Cardiac fibroblast (primary cell): ENCODE measurements at regions not wholly inside any gene's neighbourhood (a gene's known extent, or its start where the extent isn't known, plus 50 kb on each side); places are given as distances from the start of the nearest gene placed in this dataset.
"Not testable (repeated sequence)": the region's sequence is repeated elsewhere in the genome, so short reads cannot be mapped to it uniquely, and the experiment has no call there.

Experiments
- DNase-seq, 2 donors: peaks; one replicate each; pipeline versions ENCODE4 v3.0.0 to v3.0.0-alpha.2; 2010; ENCODE audit warnings: low read depth in 2 of 2
- H3K4me3 ChIP-seq, 2 donors: replicated peaks in 1 of 2; 1 replicate in 1 of 2; 2 replicates in 1 of 2; pipeline ENCODE4 v1.5.1; 2011; ENCODE audit warnings: low read depth in 2 of 2, low read length in 2 of 2, mild to moderate bottlenecking in 2 of 2, moderate library complexity in 1 of 2
- TF ChIP-seq, protein P1 (sequence below): IDR thresholded peaks from one replicate; pipeline ENCODE4 v1.5.1; 2011; ENCODE audit warnings: low read depth, mild to moderate bottlenecking, low read length, inconsistent platforms

DNA sequence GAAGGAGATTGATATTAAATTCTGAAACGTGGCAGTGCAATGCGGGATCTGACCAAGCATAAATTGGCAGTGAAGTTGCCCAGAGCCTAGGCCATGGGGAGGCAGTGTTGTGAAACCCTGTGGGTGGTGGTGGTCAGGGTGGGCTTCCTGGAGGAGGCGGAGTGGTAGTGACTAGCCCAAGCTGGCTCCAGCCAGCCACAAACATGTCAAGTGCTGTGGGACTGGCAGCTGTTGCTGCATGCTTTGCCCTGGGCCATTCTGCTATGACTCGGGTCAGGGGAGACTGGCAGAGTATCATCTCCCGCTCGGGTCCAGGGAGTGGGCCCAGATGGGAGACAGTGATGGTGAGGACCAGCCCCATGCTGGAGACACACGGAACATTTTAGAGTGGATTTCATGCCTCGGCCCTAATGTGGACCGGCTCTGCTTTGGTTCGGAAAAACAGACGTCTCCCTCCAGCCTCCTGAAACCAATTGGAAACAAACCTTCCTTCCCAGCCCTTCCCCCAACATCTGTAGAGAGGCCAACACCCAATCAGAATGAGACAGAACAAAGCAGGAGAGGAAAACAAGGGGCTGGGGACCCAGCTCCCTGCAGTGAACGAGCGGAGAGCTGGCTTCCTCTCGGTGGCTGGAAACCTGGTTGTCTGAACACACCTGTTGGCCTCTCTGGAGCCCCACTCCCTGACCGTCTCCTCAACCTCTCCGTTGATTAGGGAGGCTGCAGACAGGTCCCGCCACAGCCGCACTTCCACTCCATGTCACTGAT, 58.2 kb downstream of the TMEM270 start:
- H3K4me3 ChIP-seq = no peak overlapping the region
- TF ChIP-seq, protein P1, sequence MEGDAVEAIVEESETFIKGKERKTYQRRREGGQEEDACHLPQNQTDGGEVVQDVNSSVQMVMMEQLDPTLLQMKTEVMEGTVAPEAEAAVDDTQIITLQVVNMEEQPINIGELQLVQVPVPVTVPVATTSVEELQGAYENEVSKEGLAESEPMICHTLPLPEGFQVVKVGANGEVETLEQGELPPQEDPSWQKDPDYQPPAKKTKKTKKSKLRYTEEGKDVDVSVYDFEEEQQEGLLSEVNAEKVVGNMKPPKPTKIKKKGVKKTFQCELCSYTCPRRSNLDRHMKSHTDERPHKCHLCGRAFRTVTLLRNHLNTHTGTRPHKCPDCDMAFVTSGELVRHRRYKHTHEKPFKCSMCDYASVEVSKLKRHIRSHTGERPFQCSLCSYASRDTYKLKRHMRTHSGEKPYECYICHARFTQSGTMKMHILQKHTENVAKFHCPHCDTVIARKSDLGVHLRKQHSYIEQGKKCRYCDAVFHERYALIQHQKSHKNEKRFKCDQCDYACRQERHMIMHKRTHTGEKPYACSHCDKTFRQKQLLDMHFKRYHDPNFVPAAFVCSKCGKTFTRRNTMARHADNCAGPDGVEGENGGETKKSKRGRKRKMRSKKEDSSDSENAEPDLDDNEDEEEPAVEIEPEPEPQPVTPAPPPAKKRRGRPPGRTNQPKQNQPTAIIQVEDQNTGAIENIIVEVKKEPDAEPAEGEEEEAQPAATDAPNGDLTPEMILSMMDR = no peak
- DNase-seq = no peak

- H3K4me3 ChIP-seq = no peak overlapping the region
- DNase-seq = no peak
- TF ChIP-seq, protein P1 = no peak
Measured at GRCh38 chr7:73919694-73920375, 58.9 kb downstream of the TMEM270 start.

- TF ChIP-seq, protein P1 = no peak
- DNase-seq = no peak
- no peak overlapping the region for H3K4me3 ChIP-seq
Measured at GRCh38 chr7:73920406-73921134, 59.6 kb downstream of the TMEM270 start.

DNA sequence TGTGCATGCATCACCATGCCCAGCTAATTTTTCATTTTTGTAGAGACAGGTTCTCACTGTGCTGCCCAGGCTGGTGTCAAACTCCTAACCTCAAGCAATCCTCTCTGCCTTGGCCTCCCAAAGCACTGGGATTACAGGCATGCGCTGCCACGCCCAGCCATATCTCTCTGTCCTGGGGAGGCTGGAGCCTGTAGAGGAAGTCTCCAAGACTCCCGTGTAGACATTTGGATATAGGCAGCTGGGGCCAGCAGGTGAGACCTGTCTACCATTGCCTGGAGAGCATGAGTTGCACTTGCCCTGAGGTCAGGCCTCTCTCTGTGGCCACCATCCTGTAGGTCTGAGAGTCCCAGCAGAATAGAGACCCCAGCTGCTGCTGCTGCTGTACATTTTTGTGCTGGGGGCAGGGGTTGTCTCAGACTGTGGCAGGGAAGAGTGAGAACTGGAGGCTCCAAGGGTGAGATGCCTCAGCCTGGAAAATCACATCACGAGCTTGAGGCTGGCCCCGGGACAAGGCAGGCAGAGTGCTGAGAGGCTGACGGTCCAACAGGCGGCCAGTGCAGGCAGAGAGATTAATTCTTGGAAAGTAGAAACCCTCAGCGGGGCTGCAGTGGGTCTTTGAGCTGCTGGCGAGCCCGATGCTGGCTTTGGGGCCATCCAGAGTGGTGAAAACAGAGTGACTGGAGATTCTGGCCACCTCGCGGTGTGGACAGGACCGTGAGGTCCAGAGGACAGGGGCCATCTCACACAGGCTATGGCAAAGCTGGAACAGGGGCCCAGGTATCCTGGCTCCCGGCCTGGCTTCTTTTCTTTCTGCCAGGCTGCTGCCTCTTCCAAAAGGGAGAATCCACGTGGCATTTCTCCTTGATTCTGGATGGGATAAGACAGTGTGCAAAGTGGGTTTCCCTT, 60.9 kb downstream of the TMEM270 start:
- no peak overlapping the region for H3K4me3 ChIP-seq
- DNase-seq = no peak
- TF ChIP-seq, protein P1 = no peak

DNA sequence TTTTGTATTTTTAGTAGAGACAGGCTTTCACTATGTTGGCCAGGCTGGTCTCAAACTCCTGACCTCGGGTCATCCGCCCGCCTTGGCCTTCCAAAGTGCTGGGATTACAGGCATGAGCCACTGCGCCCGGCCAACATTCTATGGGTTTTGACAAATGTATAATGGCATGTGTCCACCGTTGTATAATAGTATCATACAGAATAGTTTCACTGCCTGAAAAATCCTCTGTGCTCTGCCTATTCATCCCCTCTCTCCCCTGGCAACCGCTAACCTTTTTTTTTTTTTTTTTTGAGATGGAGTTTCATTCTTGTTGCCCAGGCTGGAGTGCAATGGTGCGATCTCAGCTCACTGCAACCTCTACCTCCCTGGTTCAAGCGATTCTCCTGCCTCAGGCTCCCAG, 67.7 kb downstream of the TMEM270 start:
- DNase-seq, H3K4me3 ChIP-seq: not testable (repeated sequence)

DNA sequence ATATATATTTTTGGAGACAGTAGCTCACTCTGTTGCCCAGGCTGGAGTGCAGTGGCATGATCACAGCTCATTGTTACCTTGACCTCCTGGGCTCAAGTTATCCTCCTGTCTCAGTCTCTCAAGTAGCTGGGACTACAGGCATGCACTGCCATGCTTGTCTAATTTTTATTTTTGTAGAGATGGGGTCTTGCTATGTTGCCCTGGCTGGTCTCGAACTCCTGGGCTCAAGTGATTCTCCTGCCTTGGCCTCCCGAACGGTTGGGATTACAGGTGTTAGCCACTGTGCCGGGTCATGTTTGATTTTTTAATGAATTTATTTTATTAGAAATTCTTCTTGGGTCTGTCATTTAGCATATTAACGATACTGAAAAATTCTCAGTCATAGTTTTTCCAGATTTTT, 70.5 kb downstream of the TMEM270 start:
- H3K4me3 ChIP-seq = no peak overlapping the region
- TF ChIP-seq, protein P1 = no peak
- no peak for DNase-seq
